Loucy (cell line): ENCODE measurements at regions not wholly inside any gene's neighbourhood (a gene's known extent, or its start where the extent isn't known, plus 50 kb on each side); places are given as distances from the start of the nearest gene placed in this dataset.

Experiments used
- H2AFZ ChIP-seq: fragments of 200-600 bp; sonication (generic); 2 replicates; pipeline ENCODE4 v1.6.0; 2016; ENCODE audit warnings: antibody characterized with exemption, mild to moderate bottlenecking, low read length, moderate library complexity
- H3F3A ChIP-seq: fragments of 200-600 bp; 2 replicates; pipeline ENCODE4 v1.6.0; 2016; ENCODE audit warnings: antibody characterized with exemption, low read depth, mild to moderate bottlenecking
- H3K27me3 ChIP-seq: fragments of 200-600 bp; sonication (generic); 2 replicates; pipeline ENCODE4 v1.6.1; 2014; ENCODE audit warnings: low read length, mild to moderate bottlenecking; ENCODE audit not compliant: insufficient read depth, poor library complexity, severe bottlenecking
- H3K36me3 ChIP-seq: fragments of 200-600 bp; sonication (generic); 2 replicates; pipeline ENCODE4 v1.6.1; 2016; ENCODE audit warnings: low read length; ENCODE audit not compliant: insufficient read depth
- H3K4me1 ChIP-seq: fragments of 200-600 bp; sonication (generic); 2 replicates; pipeline ENCODE4 v1.5.1; 2014; ENCODE audit warnings: low read length, mild to moderate bottlenecking; ENCODE audit not compliant: insufficient read depth, poor library complexity, severe bottlenecking
- H3K4me2 ChIP-seq: fragments of 200-600 bp; sonication (generic); 2 replicates; pipeline ENCODE4 v1.6.0; 2014; ENCODE audit warnings: antibody characterized with exemption, low read length, low read depth, mild to moderate bottlenecking; ENCODE audit not compliant: poor library complexity, severe bottlenecking
- H3K4me3 ChIP-seq: fragments of 200-600 bp; sonication (generic); 2 replicates; pipeline ENCODE4 v1.5.1; 2014; ENCODE audit warnings: low read length, mild to moderate bottlenecking, mixed read lengths; ENCODE audit not compliant: poor library complexity, severe bottlenecking
- H3K79me2 ChIP-seq: fragments of 200-600 bp; sonication (generic); 2 replicates; pipeline ENCODE4 v1.6.1; 2014; ENCODE audit warnings: low read length; ENCODE audit not compliant: insufficient read depth
- H3K9ac ChIP-seq: fragments of 200-600 bp; sonication (generic); 2 replicates; pipeline ENCODE4 v1.6.0; 2014; ENCODE audit warnings: mild to moderate bottlenecking, low read depth, low read length, moderate library complexity; ENCODE audit not compliant: poor library complexity, severe bottlenecking
- H3K9me2 ChIP-seq: fragments of 200-600 bp; sonication (generic); replicated peaks from 2 replicates; pipeline ENCODE4 v1.6.1; 2016; ENCODE audit warnings: low read depth, low read length, mixed read lengths
- H3K9me3 ChIP-seq: fragments of 200-600 bp; sonication (generic); 2 replicates; pipeline ENCODE4 v1.6.1; 2014; ENCODE audit warnings: mild to moderate bottlenecking, antibody characterized with exemption, low read length, low read depth; ENCODE audit not compliant: insufficient read depth
- H4K20me1 ChIP-seq: fragments of 200-600 bp; sonication (generic); 2 replicates; pipeline ENCODE4 v1.6.0; 2014; ENCODE audit warnings: antibody characterized with exemption, low read length, mild to moderate bottlenecking; ENCODE audit not compliant: insufficient read depth, poor library complexity, severe bottlenecking
- CTCF ChIP-seq: fragments of 200-600 bp; sonication (generic); conservative IDR thresholded peaks from 2 replicates; pipeline ENCODE4 v1.5.1; 2014; ENCODE audit warnings: mild to moderate bottlenecking, antibody characterized with exemption, low read length
- EZH2phosphoT487 ChIP-seq: fragments of 200-600 bp; IDR thresholded peaks from 2 replicates; pipeline ENCODE4 v1.6.1; 2018; ENCODE audit warnings: antibody characterized with exemption, mild to moderate bottlenecking, moderate library complexity, borderline replicate concordance

- Histone ChIP-seq H3K27me3 (no peaks in the 10 kb centered on the region), H3K9me3 (no peaks in the 10 kb centered on the region), H3F3A (peaks cover 3% of the 10 kb centered on the region; the same call in 1 of the 2 replicates), H2AFZ (0 out of 2 replicates have a peak overlapping the region, but pooled peaks have one; percentile 0), H4K20me1 (no peaks in the 10 kb centered on the region), H3K79me2 (no peaks in the 10 kb centered on the region), H3K9ac (no peak overlapping the region), H3K36me3 (no peaks in the 10 kb centered on the region), H3K4me2 (peak overlapping the region; percentile 48), H3K4me1 (peaks cover 50% of the 10 kb centered on the region), H3K4me3 (peak overlapping the region; percentile 27), H3K9me2 (no peaks in the 10 kb centered on the region)
- peak; percentile 20; the same call in 1 of the 2 replicates for TF ChIP-seq CTCF
- TF ChIP-seq EZH2phosphoT487, result no peak
These were observed 621.5 kb downstream of the TENT5A start for GRCh38 chr6:81130969-81131368.

GRCh38 chr6:81130061-81130460, 622.4 kb downstream of the TENT5A start:
- Histone ChIP-seq H3K27me3 (no peaks in the 10 kb centered on the region), H4K20me1 (no peaks in the 10 kb centered on the region), H3K9ac (peak overlapping the region; percentile 13), H3K9me3 (no peaks in the 10 kb centered on the region), H3F3A (peaks cover 3% of the 10 kb centered on the region; the same call in 1 of the 2 replicates), H3K79me2 (no peaks in the 10 kb centered on the region), H3K9me2 (no peaks in the 10 kb centered on the region), H3K4me1 (peaks cover 52% of the 10 kb centered on the region), H3K4me2 (peak overlapping the region; percentile 48), H2AFZ (no peak overlapping the region), H3K4me3 (no peak overlapping the region), H3K36me3 (no peaks in the 10 kb centered on the region)
- TF ChIP-seq CTCF (no peak), EZH2phosphoT487 (no peak)

- Histone ChIP-seq H3K27me3 (no peaks in the 10 kb centered on the region), H3K36me3 (no peaks in the 10 kb centered on the region), H3K9me2 (no peaks in the 10 kb centered on the region), H3K4me1 (peaks cover 52% of the 10 kb centered on the region), H3K4me2 (peak overlapping the region; percentile 12), H3K4me3 (no peak overlapping the region), H3F3A (peaks cover 3% of the 10 kb centered on the region; the same call in 1 of the 2 replicates), H4K20me1 (no peaks in the 10 kb centered on the region), H3K9ac (no peak overlapping the region), H3K9me3 (no peaks in the 10 kb centered on the region), H3K79me2 (no peaks in the 10 kb centered on the region), H2AFZ (no peak overlapping the region)
- TF ChIP-seq EZH2phosphoT487, result no peak
- TF ChIP-seq CTCF, result no peak
These were observed 623.8 kb downstream of the TENT5A start for GRCh38 chr6:81128671-81129070.
